ENCODE measurements at regions not wholly inside any gene's neighbourhood (a gene's known extent, or its start where the extent isn't known, plus 50 kb on each side); places are given as distances from the start of the nearest gene placed in this dataset.

DNA sequence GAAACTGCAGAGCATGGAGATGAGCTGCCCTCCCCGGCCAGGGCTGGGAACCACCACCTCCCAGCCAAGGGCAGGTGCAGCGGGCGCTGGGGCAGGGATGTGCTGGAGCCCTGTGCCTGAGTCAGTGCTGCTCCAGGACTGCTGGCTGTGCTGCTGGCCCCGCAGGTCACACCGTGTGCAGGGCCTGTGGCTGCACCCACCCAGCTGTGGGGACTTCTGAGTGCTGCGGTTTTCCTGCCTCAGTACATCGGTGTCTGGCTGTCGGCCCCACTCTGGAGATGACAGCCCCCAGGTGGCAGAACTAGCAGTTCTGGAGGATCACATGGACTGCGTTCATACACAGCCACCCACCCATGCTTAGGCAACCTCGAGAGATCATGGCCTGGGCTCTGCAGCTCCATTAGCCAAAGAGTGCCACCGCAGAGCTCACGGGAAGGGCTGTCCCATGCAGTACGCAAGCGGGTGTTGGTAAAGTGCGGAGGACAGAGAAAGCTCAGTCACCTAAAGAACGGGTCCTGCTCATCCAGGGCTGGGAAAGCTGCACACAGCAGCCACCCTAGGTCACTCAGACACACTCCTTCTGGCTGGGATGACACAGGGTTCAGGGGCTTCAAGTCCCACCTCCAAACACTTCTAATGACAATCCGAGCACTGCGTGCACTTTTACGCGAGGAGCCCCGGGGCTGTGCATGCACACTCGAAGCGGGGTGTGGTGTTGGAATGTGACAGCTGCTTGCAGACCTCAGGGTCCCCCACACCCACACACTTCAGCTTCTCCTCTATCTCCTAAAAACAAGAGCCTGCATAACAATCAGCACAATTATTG, 198.1 kb upstream of the PPP2R2D start:
- TF ChIP-seq POLR2A (IDR thresholded peaks at IDR 0.05) = no peak
- TF ChIP-seq, protein P1, sequence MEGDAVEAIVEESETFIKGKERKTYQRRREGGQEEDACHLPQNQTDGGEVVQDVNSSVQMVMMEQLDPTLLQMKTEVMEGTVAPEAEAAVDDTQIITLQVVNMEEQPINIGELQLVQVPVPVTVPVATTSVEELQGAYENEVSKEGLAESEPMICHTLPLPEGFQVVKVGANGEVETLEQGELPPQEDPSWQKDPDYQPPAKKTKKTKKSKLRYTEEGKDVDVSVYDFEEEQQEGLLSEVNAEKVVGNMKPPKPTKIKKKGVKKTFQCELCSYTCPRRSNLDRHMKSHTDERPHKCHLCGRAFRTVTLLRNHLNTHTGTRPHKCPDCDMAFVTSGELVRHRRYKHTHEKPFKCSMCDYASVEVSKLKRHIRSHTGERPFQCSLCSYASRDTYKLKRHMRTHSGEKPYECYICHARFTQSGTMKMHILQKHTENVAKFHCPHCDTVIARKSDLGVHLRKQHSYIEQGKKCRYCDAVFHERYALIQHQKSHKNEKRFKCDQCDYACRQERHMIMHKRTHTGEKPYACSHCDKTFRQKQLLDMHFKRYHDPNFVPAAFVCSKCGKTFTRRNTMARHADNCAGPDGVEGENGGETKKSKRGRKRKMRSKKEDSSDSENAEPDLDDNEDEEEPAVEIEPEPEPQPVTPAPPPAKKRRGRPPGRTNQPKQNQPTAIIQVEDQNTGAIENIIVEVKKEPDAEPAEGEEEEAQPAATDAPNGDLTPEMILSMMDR (IDR thresholded peaks at IDR 0.05) = no peak

All from gastroesophageal sphincter (tissue), 3 donors.